CD14-positive monocyte (primary cell): ENCODE measurements at regions not wholly inside any gene's neighbourhood (a gene's known extent, or its start where the extent isn't known, plus 50 kb on each side); places are given as distances from the start of the nearest gene placed in this dataset.

Source experiments
- DNase-seq, 3 donors: peaks; one replicate each; pipeline ENCODE4 v3.0.0-alpha.2; 2011 to 2022
- H2AFZ ChIP-seq: 2 replicates; pipeline ENCODE4 v1.6.0; 2012; ENCODE audit warnings: mild to moderate bottlenecking, low read depth, low read length, inconsistent platforms; ENCODE audit not compliant: insufficient read depth, poor library complexity, severe bottlenecking
- H3K27ac ChIP-seq, 2 donors: 1 replicate in 1 of 2; 2 replicates in 1 of 2; pipeline ENCODE4 v1.5.1; 2012 to 2013; ENCODE audit warnings: low read length in 2 of 2, control low read depth in 1 of 2, inconsistent platforms in 1 of 2, low read depth in 1 of 2, mild to moderate bottlenecking in 1 of 2
- H3K27me3 ChIP-seq, 2 donors: one replicate each; pipeline versions ENCODE4 v1.6.0 to v1.6.1; 2011 to 2013; ENCODE audit warnings: low read length in 2 of 2; ENCODE audit not compliant: control insufficient read depth in 2 of 2, insufficient read depth in 2 of 2
- H3K36me3 ChIP-seq, 2 donors: replicated peaks in 1 of 2; 1 replicate in 1 of 2; 2 replicates in 1 of 2; pipeline versions ENCODE4 v1.5.1 to v1.6.1; 2012 to 2013; ENCODE audit warnings: low read length in 2 of 2, control low read depth in 1 of 2, inconsistent platforms in 1 of 2, mild to moderate bottlenecking in 1 of 2; ENCODE audit not compliant: insufficient read depth in 2 of 2, control insufficient read depth in 1 of 2
- H3K4me1 ChIP-seq, 2 donors: 1 replicate in 1 of 2; 2 replicates in 1 of 2; pipeline versions ENCODE4 v1.5.1 to v1.6.1; 2012 to 2013; ENCODE audit warnings: low read length in 2 of 2, control low read depth in 1 of 2, inconsistent platforms in 1 of 2, mild to moderate bottlenecking in 1 of 2, moderate library complexity in 1 of 2; ENCODE audit not compliant: insufficient read depth in 2 of 2, control insufficient read depth in 1 of 2
- H3K4me2 ChIP-seq: replicated peaks from 2 replicates; pipeline ENCODE3; 2012; ENCODE audit warnings: low read length, moderate library complexity, mild to moderate bottlenecking; ENCODE audit not compliant: poor library complexity, severe bottlenecking; ENCODE audit errors: extremely low read depth
- H3K4me3 ChIP-seq, 3 experiments: fragments of 200-600 bp in 1 of 3; sonication (generic) in 1 of 3; replicated peaks in 1 of 3; 1 replicate in 2 of 3; 2 replicates in 1 of 3; pipeline ENCODE4 v1.5.1; 2011 to 2013; ENCODE audit warnings: low read length in 3 of 3, mild to moderate bottlenecking in 3 of 3, control low read depth in 2 of 3, low read depth in 2 of 3, inconsistent platforms in 1 of 3, moderate library complexity in 1 of 3
- H3K79me2 ChIP-seq: 2 replicates; pipeline ENCODE4 v1.6.0; 2012; ENCODE audit warnings: mild to moderate bottlenecking, control low read depth, inconsistent platforms, low read length, moderate library complexity; ENCODE audit not compliant: insufficient read depth
- H3K9ac ChIP-seq: 2 replicates; pipeline ENCODE4 v1.6.0; 2017; ENCODE audit warnings: low read length, mild to moderate bottlenecking; ENCODE audit not compliant: insufficient read depth, poor library complexity, severe bottlenecking
- H3K9me3 ChIP-seq, 2 donors: replicated peaks in 1 of 2; 1 replicate in 1 of 2; 2 replicates in 1 of 2; pipeline versions ENCODE4 v1.5.1 to v1.6.1; 2012 to 2013; ENCODE audit warnings: low read length in 2 of 2, control low read depth in 1 of 2; ENCODE audit not compliant: control insufficient read depth in 1 of 2, insufficient read depth in 1 of 2
- H4K20me1 ChIP-seq: 2 replicates; pipeline ENCODE4 v1.6.0; 2012; ENCODE audit warnings: mild to moderate bottlenecking, low read length, control low read depth, moderate library complexity; ENCODE audit not compliant: insufficient read depth
- H3K27ac Mint-ChIP-seq, 7 donors: one replicate each; pipeline ENCODE4 v1.8.0; 2020; ENCODE audit warnings: mild to moderate bottlenecking in 7 of 7, mixed read lengths in 7 of 7, moderate library complexity in 6 of 7, inconsistent platforms in 2 of 7
- H3K27me3 Mint-ChIP-seq, 3 donors: one replicate each; pipeline ENCODE4 v1.8.0; 2021 to 2022; ENCODE audit warnings: low read depth in 3 of 3, mild to moderate bottlenecking in 3 of 3, mixed read lengths in 3 of 3, moderate library complexity in 3 of 3, inconsistent platforms in 1 of 3
- H3K36me3 Mint-ChIP-seq, 2 donors: one replicate each; pipeline ENCODE4 v1.8.0; 2020; ENCODE audit warnings: mixed read lengths in 2 of 2, inconsistent platforms in 1 of 2, mild to moderate bottlenecking in 1 of 2
- H3K4me1 Mint-ChIP-seq: one replicate; pipeline ENCODE4 v1.8.0; 2020; ENCODE audit warnings: mild to moderate bottlenecking, mixed read lengths
- H3K4me3 Mint-ChIP-seq, 2 donors: one replicate each; pipeline ENCODE4 v1.8.0; 2020; ENCODE audit warnings: mild to moderate bottlenecking in 2 of 2, mixed read lengths in 2 of 2, moderate library complexity in 1 of 2
- H3K9me3 Mint-ChIP-seq, 7 donors: one replicate each; pipeline ENCODE4 v1.8.0; 2020 to 2022; ENCODE audit warnings: mixed read lengths in 7 of 7, mild to moderate bottlenecking in 6 of 7, moderate library complexity in 6 of 7, inconsistent platforms in 2 of 7
- WGBS: methylation state at CpG from one replicate; pipeline ENCODE4 v1.1.5; 2013; ENCODE audit warnings: missing lambda C conversion rate; ENCODE audit not compliant: insufficient coverage; 5-methylcytosine and 5-hydroxymethylcytosine counted together
- intact Hi-C, 2 donors: fragments of 100-400 bp; cut with micrococcal nuclease; formaldehyde crosslinking; loops; one replicate each; pipeline versions ENCODE4 v1.15.0 to v1.15.1; 2023
- TF ChIP-seq, protein P1 (sequence below): fragments of 200-600 bp; IDR thresholded peaks from one replicate; pipeline ENCODE4 v1.8.0; 2022; ENCODE audit warnings: antibody characterized with exemption, mild to moderate bottlenecking

DNA sequence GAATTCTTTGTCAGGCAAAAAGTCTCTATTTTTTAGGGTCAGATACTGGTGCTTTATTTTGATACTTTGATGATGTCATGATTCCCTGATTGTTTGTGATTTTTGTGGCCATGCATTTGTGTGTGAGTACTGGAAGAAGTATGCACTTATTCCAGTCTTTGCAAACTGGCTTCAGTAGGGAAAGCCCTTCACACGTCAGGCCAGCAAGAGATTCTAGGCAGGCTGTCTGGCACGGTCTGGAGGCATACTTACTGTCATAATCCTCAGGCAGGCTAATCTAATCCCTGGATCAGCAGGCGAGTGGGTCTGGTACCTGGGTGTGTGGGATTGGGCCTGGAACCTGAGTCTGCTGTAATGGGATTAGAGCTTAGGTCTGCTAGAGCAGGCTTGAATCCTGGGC is 391.8 kb upstream of the MMS22L start:
- H3K79me2 ChIP-seq, result no peaks in the 10 kb centered on the region
- Mint-ChIP-seq H3K4me3 (no peak overlapping the region), H3K27me3 (peaks cover 0 to 2% (median 2%) of the 10 kb centered on the region in 3 donors), H3K36me3 (no peaks in the 10 kb centered on the region), H3K9me3 (peaks cover 0 to 2% (median 0%) of the 10 kb centered on the region in 7 donors), H3K4me1 (no peaks in the 10 kb centered on the region), H3K27ac (no peak overlapping the region)
- 92% methylated on average over 3 of the region's 3 CpGs for WGBS
- H3K36me3 ChIP-seq, result no peaks in the 10 kb centered on the region
- peaks cover 0 to 8% of the 10 kb centered on the region in 2 donors for H3K9me3 ChIP-seq
- no peak overlapping the region for H3K27ac ChIP-seq
- H4K20me1 ChIP-seq, result no peaks in the 10 kb centered on the region
- no peaks in the 10 kb centered on the region for H3K4me1 ChIP-seq
- no peak overlapping the region for H3K4me3 ChIP-seq
- no peaks in the 10 kb centered on the region for H3K27me3 ChIP-seq
- no peak overlapping the region for H3K9ac ChIP-seq
- intact Hi-C loops, result no loop called here
- no peak overlapping the region for H2AFZ ChIP-seq
- no peak overlapping the region for H3K4me2 ChIP-seq
- no peak for DNase-seq
- TF ChIP-seq, protein P1, sequence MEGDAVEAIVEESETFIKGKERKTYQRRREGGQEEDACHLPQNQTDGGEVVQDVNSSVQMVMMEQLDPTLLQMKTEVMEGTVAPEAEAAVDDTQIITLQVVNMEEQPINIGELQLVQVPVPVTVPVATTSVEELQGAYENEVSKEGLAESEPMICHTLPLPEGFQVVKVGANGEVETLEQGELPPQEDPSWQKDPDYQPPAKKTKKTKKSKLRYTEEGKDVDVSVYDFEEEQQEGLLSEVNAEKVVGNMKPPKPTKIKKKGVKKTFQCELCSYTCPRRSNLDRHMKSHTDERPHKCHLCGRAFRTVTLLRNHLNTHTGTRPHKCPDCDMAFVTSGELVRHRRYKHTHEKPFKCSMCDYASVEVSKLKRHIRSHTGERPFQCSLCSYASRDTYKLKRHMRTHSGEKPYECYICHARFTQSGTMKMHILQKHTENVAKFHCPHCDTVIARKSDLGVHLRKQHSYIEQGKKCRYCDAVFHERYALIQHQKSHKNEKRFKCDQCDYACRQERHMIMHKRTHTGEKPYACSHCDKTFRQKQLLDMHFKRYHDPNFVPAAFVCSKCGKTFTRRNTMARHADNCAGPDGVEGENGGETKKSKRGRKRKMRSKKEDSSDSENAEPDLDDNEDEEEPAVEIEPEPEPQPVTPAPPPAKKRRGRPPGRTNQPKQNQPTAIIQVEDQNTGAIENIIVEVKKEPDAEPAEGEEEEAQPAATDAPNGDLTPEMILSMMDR, result no peak

DNA sequence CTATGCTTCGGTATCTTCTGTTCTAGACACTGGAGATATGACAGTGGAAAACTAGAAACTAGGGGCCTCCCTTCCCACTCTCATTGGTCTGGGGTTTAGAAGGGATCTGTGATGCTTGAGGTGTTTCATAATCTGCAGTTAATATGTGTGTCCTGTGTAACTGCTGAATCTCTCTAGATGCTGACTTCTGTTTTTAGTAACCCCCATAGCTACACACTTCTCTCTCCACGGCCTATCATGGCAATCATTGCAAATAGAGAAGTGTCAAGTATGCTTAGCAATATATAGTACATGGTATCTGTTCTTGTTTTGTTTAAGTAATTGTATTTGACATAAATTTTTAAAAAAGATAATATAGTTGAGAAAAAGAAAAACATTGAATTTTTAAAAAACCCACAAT is 394.6 kb upstream of the MMS22L start:
- peaks cover 0 to 8% of the 10 kb centered on the region in 2 donors for H3K9me3 ChIP-seq
- H2AFZ ChIP-seq, result no peak overlapping the region
- H3K36me3 ChIP-seq, result no peaks in the 10 kb centered on the region
- intact Hi-C loops, result no loop called here
- DNase-seq, result no peak
- Mint-ChIP-seq H3K27ac (no peak overlapping the region), H3K4me1 (no peaks in the 10 kb centered on the region), H3K27me3 (peaks cover 0 to 1% (median 0%) of the 10 kb centered on the region in 3 donors), H3K4me3 (no peak overlapping the region), H3K9me3 (peaks cover 0 to 4% (median 0%) of the 10 kb centered on the region in 7 donors), H3K36me3 (no peaks in the 10 kb centered on the region)
- H3K4me3 ChIP-seq, result no peak overlapping the region
- H3K4me2 ChIP-seq, result no peak overlapping the region
- H3K27me3 ChIP-seq, result no peaks in the 10 kb centered on the region
- no peaks in the 10 kb centered on the region for H4K20me1 ChIP-seq
- TF ChIP-seq, protein P1, result no peak
- H3K79me2 ChIP-seq, result no peaks in the 10 kb centered on the region
- WGBS, result no CpG with 5 or more reads among the region's 2 CpGs
- no peak overlapping the region for H3K27ac ChIP-seq
- no peak overlapping the region for H3K9ac ChIP-seq
- H3K4me1 ChIP-seq, result no peaks in the 10 kb centered on the region
